Sigmoid colon (tissue), 6 donors: ENCODE measurements at regions not wholly inside any gene's neighbourhood (a gene's known extent, or its start where the extent isn't known, plus 50 kb on each side); places are given as distances from the start of the nearest gene placed in this dataset.

Experiments used
- DNase-seq: peaks from one replicate; pipeline ENCODE4 v3.0.0-alpha.2; 2019
- H3K27ac ChIP-seq, 4 donors: fragments of 200-600 bp; sonication (generic); one replicate each; pipeline ENCODE4 v1.5.1; 2016 to 2019; ENCODE audit warnings: mild to moderate bottlenecking in 1 of 4
- H3K27me3 ChIP-seq, 3 donors: fragments of 200-600 bp; sonication (generic); one replicate each; pipeline ENCODE4 v1.5.1; 2019; ENCODE audit warnings: mild to moderate bottlenecking in 1 of 3
- H3K36me3 ChIP-seq, 4 donors: fragments of 200-600 bp; sonication (generic); one replicate each; pipeline ENCODE4 v1.5.1; 2016 to 2019
- H3K4me1 ChIP-seq, 4 donors: fragments of 200-600 bp; sonication (generic); one replicate each; pipeline ENCODE4 v1.5.1; 2017 to 2019
- H3K4me3 ChIP-seq, 4 donors: fragments of 200-600 bp; sonication (generic); one replicate each; pipeline ENCODE4 v1.5.1; 2017 to 2019; ENCODE audit warnings: mild to moderate bottlenecking in 2 of 4, moderate library complexity in 1 of 4
- H3K9me3 ChIP-seq, 4 donors: fragments of 200-600 bp in 3 of 4; sonication (generic) in 3 of 4; one replicate each; pipeline versions ENCODE4 v1.5.1 to v1.6.1; 2013 to 2019
- CTCF ChIP-seq, 4 experiments: fragments of 450-650 bp in 3 of 4; fragments of 200-600 bp in 1 of 4; IDR thresholded peaks; one replicate each; pipeline ENCODE4 v1.5.1; 2016 to 2019; ENCODE audit warnings: antibody characterized with exemption in 4 of 4, mild to moderate bottlenecking in 3 of 4, moderate library complexity in 2 of 4
- EP300 ChIP-seq, 4 donors: sonication (generic); formaldehyde crosslinking; IDR thresholded peaks; one replicate each; pipeline ENCODE4 v1.6.1; 2017; ENCODE audit warnings: antibody characterized with exemption in 4 of 4
- POLR2A ChIP-seq, 2 donors: fragments of 450-650 bp; IDR thresholded peaks; one replicate each; pipeline ENCODE4 v1.6.1; 2016; ENCODE audit warnings: antibody characterized with exemption in 2 of 2, mild to moderate bottlenecking in 2 of 2, moderate library complexity in 2 of 2
- POLR2AphosphoS5 ChIP-seq, 4 donors: sonication (generic); formaldehyde crosslinking; IDR thresholded peaks; one replicate each; pipeline ENCODE4 v1.6.1; 2017; ENCODE audit warnings: antibody characterized with exemption in 4 of 4
- WGBS, 2 donors: extraction: QIAGEN DNeasy Blood & Tissue Kit; methylation state at CpG; one replicate each; pipeline ENCODE4 v1.1.7; 2013; 5-methylcytosine and 5-hydroxymethylcytosine counted together
- intact Hi-C: fragments of 100-400 bp; cut with DNase I; formaldehyde crosslinking; loops from one replicate; pipeline ENCODE4 v1.15.1; 2023
- donor health status: healthy with polysubstance abuse.
- donor health status: healthy.

- no peaks in the 10 kb centered on the region for H3K36me3 ChIP-seq
- H3K27ac ChIP-seq = peak overlapping the region; percentile 58 to 91 (median 80)
- no peak for DNase-seq
- no peak for TF ChIP-seq EP300 (IDR thresholded peaks at IDR 0.05)
- TF ChIP-seq CTCF (IDR thresholded peaks at IDR 0.05) = no peak
- peak in 3 of 4 donors; percentile 25 to 51 (median 28) for TF ChIP-seq POLR2AphosphoS5 (IDR thresholded peaks at IDR 0.05)
- H3K4me3 ChIP-seq = no peak overlapping the region
- intact Hi-C loops = loop anchor here (5.0 kb wide), 1 partner anchor 352 kb away; the partner anchor contains the start of gene TEAD1
- peaks cover 0 to 59% (median 50%) of the 10 kb centered on the region in 4 donors for H3K4me1 ChIP-seq
- H3K9me3 ChIP-seq = peaks cover 0 to 5% (median 0%) of the 10 kb centered on the region in 4 donors
- 73 to 83% methylated on average over 3 of the region's 3 CpGs for WGBS, 2 donors
- H3K27me3 ChIP-seq = no peaks in the 10 kb centered on the region
These were observed 57.4 kb upstream of the PARVA start for GRCh38 chr11:12319988-12320387.

- H3K27me3 ChIP-seq = no peaks in the 10 kb centered on the region
- TF ChIP-seq POLR2A (IDR thresholded peaks at IDR 0.05) (no peak), EP300 (IDR thresholded peaks at IDR 0.05) (no peak), CTCF (IDR thresholded peaks at IDR 0.05) (no peak), POLR2AphosphoS5 (IDR thresholded peaks at IDR 0.05) (no peak)
- no peaks in the 10 kb centered on the region for H3K36me3 ChIP-seq
- no peak for DNase-seq
- H3K4me3 ChIP-seq = no peak overlapping the region
- 72 to 76% methylated on average over 8 of the region's 8 CpGs for WGBS, 2 donors
- peaks cover 0 to 70% (median 56%) of the 10 kb centered on the region in 4 donors for H3K4me1 ChIP-seq
- no peaks in the 10 kb centered on the region for H3K9me3 ChIP-seq
- peak overlapping the region; percentile 4 to 91 (median 80) for H3K27ac ChIP-seq
- intact Hi-C loops = no loop called here
These were observed 56.0 kb upstream of the PARVA start for GRCh38 chr11:12321217-12321937.

- TF ChIP-seq CTCF (IDR thresholded peaks at IDR 0.05) (no peak), POLR2A (IDR thresholded peaks at IDR 0.05) (no peak), POLR2AphosphoS5 (IDR thresholded peaks at IDR 0.05) (no peak), EP300 (IDR thresholded peaks at IDR 0.05) (no peak)
- H3K4me1 ChIP-seq = peaks cover 0 to 69% (median 56%) of the 10 kb centered on the region in 4 donors
- WGBS, 2 donors = 93 to 95% methylated on average over 3 of the region's 3 CpGs
These were observed 52.8 kb upstream of the PARVA start for GRCh38 chr11:12324585-12324984.

More at GRCh38 chr11:12324585-12324984, 52.8 kb upstream of the PARVA start:
- DNase-seq = no peak
- H3K36me3 ChIP-seq = no peaks in the 10 kb centered on the region
- no peaks in the 10 kb centered on the region for H3K27me3 ChIP-seq
- no peak overlapping the region for H3K4me3 ChIP-seq
- peak overlapping the region in 3 of 4 donors; percentile 79 to 91 (median 82) for H3K27ac ChIP-seq
- intact Hi-C loops = no loop called here
- no peaks in the 10 kb centered on the region for H3K9me3 ChIP-seq
